Ovary (tissue), 7 donors: ENCODE measurements at regions not wholly inside any gene's neighbourhood (a gene's known extent, or its start where the extent isn't known, plus 50 kb on each side); places are given as distances from the start of the nearest gene placed in this dataset.

Source experiments
- DNase-seq, 5 donors: peaks; one replicate each; pipeline ENCODE4 v3.0.0-alpha.2; 2019 to 2020
- H3K27ac ChIP-seq, 2 donors: fragments of 200-600 bp; one replicate each; pipeline versions ENCODE4 v1.5.1 to v1.8.0; 2019 to 2022
- H3K27me3 ChIP-seq: fragments of 200-600 bp; one replicate; pipeline ENCODE4 v1.8.0; 2022
- H3K36me3 ChIP-seq: fragments of 200-600 bp; sonication (generic); one replicate; pipeline ENCODE4 v1.5.1; 2019
- H3K4me1 ChIP-seq: one replicate; pipeline ENCODE4 v1.8.1; 2013; ENCODE audit warnings: mild to moderate bottlenecking, moderate library complexity; ENCODE audit not compliant: insufficient read depth
- H3K4me3 ChIP-seq: fragments of 200-600 bp; sonication (generic); one replicate; pipeline ENCODE4 v1.5.1; 2017
- H3K9me3 ChIP-seq, 2 donors: fragments of 200-600 bp in 1 of 2; sonication (generic) in 1 of 2; one replicate each; pipeline versions ENCODE4 v1.5.1 to v1.8.1; 2013 to 2019; ENCODE audit warnings: mild to moderate bottlenecking in 1 of 2, moderate library complexity in 1 of 2
- CTCF ChIP-seq, 3 donors: fragments of 450-650 bp in 2 of 3; fragments of 200-600 bp in 1 of 3; IDR thresholded peaks; one replicate each; pipeline versions ENCODE4 v1.5.1 to v1.8.0; 2016 to 2022; ENCODE audit warnings: antibody characterized with exemption in 3 of 3, mild to moderate bottlenecking in 1 of 3
- EP300 ChIP-seq: sonication (generic); formaldehyde crosslinking; IDR thresholded peaks from one replicate; pipeline ENCODE4 v1.6.1; 2017; ENCODE audit warnings: antibody characterized with exemption
- POLR2A ChIP-seq: fragments of 450-650 bp; IDR thresholded peaks from one replicate; pipeline ENCODE4 v1.6.1; 2017; ENCODE audit warnings: antibody characterized with exemption, mild to moderate bottlenecking, moderate library complexity
- WGBS, 3 donors: extraction: QIAGEN DNeasy Blood & Tissue Kit in 1 of 3; methylation state at CpG; one replicate each; pipeline versions ENCODE4 v1.1.5 to v1.1.7; 2013 to 2017; 5-methylcytosine and 5-hydroxymethylcytosine counted together
- intact Hi-C, 4 donors: fragments of 100-400 bp; cut with DNase I; formaldehyde crosslinking; loops; one replicate each; pipeline versions ENCODE4 v1.11.0 to v1.15.1; 2022 to 2023
- donor health status: DM: no; HTN: no; CAD: no; lungs with moderate emphysema.
- donor health status: DM: no; HTN: no; CAD: no.
- donor health status: Bipolar disorder and iron deficiency.
- donor health status: DM: no; HTN: no; CAD: no.
- donor health status: DM: yes; HTN: yes; CAD: no.

- Histone ChIP-seq H3K27ac (no peak overlapping the region), H3K27me3 (no peaks in the 10 kb centered on the region), H3K9me3 (no peaks in the 10 kb centered on the region), H3K36me3 (no peaks in the 10 kb centered on the region), H3K4me1 (no peaks in the 10 kb centered on the region), H3K4me3 (no peak overlapping the region)
- no peak for DNase-seq
- WGBS, 3 donors = 28 to 36% (median 34%) methylated on average over 4 of the region's 4 CpGs
- intact Hi-C loops = no loop called here
- TF ChIP-seq CTCF (IDR thresholded peaks at IDR 0.05) (no peak), POLR2A (no peak), EP300 (no peak)
Observed at GRCh38 chr9:17894501-17895160, 315.8 kb downstream of the SH3GL2 start.

DNA sequence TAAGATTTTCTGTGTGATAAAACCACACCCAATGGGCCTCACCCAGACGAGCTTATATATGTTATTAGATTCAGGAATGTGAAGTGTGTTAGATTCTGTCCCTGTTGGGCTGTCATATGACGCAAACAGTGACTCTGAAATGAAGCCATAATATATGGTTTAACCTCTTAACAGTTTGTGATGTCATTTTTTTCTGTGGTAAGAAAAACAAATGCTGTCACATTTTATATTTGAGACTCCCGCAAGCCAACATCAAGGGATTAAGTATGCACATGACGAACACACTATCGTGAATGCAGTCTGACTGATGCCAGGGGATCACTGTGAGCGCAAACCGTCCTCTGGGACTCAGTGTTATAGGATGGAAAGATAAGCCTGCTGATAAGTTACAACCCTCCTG, 321.7 kb downstream of the SH3GL2 start:
- no peak for TF ChIP-seq POLR2A
- TF ChIP-seq EP300 = no peak
- TF ChIP-seq CTCF (IDR thresholded peaks at IDR 0.05) = no peak
- no peak overlapping the region for H3K27ac ChIP-seq
- DNase-seq = no peak
- no peaks in the 10 kb centered on the region for H3K27me3 ChIP-seq
- no peaks in the 10 kb centered on the region for H3K36me3 ChIP-seq
- 72 to 78% (median 78%) methylated on average over 7 of the region's 7 CpGs for WGBS, 3 donors
- intact Hi-C loops = no loop called here
- no peak overlapping the region for H3K4me3 ChIP-seq
- no peaks in the 10 kb centered on the region for H3K4me1 ChIP-seq
- H3K9me3 ChIP-seq = no peaks in the 10 kb centered on the region

DNA sequence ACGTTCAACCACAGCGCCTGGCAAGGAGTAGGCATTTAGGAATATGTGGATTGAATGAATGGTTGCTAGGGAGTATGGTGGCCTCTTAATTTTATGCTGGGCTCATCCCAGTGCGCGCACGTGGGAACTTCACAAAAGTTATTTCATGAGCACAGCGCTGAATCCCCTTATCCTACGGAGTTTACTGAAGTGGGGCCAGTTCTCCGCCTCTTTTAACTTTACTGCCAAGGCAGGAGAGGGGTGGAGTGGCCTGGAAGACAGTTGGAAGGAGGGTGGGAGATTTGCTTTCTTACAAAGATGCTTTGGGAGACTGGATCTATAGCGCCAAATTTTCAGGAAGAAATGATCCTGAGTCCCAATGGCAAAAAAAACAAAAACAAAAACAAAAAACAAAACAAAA, 326.5 kb downstream of the SH3GL2 start:
- H3K9me3 ChIP-seq = no peaks in the 10 kb centered on the region
- no peaks in the 10 kb centered on the region for H3K36me3 ChIP-seq
- no peaks in the 10 kb centered on the region for H3K27me3 ChIP-seq
- DNase-seq = peak in 2 of 5 donors; percentile 21 to 22
- peak overlapping the region; percentile 49 for H3K4me3 ChIP-seq
- TF ChIP-seq EP300 (no peak), CTCF (IDR thresholded peaks at IDR 0.05) (no peak), POLR2A (no peak)
- 9 to 15% (median 13%) methylated on average over 9 of the region's 9 CpGs for WGBS, 3 donors
- intact Hi-C loops = no loop called here
- peaks cover 4% of the 10 kb centered on the region for H3K4me1 ChIP-seq
- H3K27ac ChIP-seq = no peak overlapping the region

DNA sequence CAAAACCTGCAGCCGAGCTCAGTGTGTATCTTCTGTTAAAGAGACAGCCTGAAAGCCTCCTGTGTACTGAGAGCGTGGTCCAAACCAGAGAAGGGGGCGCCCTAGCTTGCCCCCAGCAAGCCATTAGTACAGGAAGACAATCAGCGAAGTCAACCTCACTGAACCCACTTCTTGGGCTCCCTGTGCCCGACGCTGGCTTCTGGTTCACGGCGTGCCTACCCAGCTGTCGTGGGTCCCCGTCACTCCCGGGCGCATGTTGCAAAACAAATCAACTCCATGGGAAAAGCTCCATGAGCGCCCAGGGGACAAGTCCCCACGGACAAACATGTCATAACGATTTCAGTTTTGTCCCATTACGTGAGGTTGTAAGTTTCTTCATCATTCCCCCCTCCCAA, 326.9 kb downstream of the SH3GL2 start:
- Histone ChIP-seq H3K27me3 (no peaks in the 10 kb centered on the region), H3K27ac (no peak overlapping the region), H3K9me3 (no peaks in the 10 kb centered on the region), H3K36me3 (no peaks in the 10 kb centered on the region), H3K4me1 (peaks cover 4% of the 10 kb centered on the region), H3K4me3 (peak overlapping the region; percentile 49)
- no peak for DNase-seq
- TF ChIP-seq POLR2A (no peak), CTCF (IDR thresholded peaks at IDR 0.05) (no peak), EP300 (no peak)
- intact Hi-C loops = no loop called here
- WGBS, 3 donors = 1% methylated on average over 16 of the region's 16 CpGs
